A549 (cell line): ENCODE measurements at regions not wholly inside any gene's neighbourhood (a gene's known extent, or its start where the extent isn't known, plus 50 kb on each side); places are given as distances from the start of the nearest gene placed in this dataset.

Experiments
- BHLHE40 ChIP-seq: IDR thresholded peaks from 2 replicates; pipeline ENCODE4 v1.6.1; 2012; ENCODE audit warnings: low read depth, low read length, inconsistent platforms
- MAX ChIP-seq: IDR thresholded peaks from 2 replicates; pipeline ENCODE4 v1.6.1; 2012
- TF ChIP-seq, protein P1 (sequence below): fragments of >200 bp; sonication (Bioruptor Twin); formaldehyde crosslinking; IDR thresholded peaks from 3 replicates; pipeline ENCODE4 v1.5.1; 2016

- no peak for TF ChIP-seq BHLHE40
- TF ChIP-seq, protein P1, sequence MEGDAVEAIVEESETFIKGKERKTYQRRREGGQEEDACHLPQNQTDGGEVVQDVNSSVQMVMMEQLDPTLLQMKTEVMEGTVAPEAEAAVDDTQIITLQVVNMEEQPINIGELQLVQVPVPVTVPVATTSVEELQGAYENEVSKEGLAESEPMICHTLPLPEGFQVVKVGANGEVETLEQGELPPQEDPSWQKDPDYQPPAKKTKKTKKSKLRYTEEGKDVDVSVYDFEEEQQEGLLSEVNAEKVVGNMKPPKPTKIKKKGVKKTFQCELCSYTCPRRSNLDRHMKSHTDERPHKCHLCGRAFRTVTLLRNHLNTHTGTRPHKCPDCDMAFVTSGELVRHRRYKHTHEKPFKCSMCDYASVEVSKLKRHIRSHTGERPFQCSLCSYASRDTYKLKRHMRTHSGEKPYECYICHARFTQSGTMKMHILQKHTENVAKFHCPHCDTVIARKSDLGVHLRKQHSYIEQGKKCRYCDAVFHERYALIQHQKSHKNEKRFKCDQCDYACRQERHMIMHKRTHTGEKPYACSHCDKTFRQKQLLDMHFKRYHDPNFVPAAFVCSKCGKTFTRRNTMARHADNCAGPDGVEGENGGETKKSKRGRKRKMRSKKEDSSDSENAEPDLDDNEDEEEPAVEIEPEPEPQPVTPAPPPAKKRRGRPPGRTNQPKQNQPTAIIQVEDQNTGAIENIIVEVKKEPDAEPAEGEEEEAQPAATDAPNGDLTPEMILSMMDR: no peak
- no peak for TF ChIP-seq MAX
Measured at GRCh38 chr2:122027510-122028217, 272.2 kb downstream of the TSN start.
